CD4-positive, CD25-positive, alpha-beta regulatory T cell (primary cell): ENCODE measurements at regions not wholly inside any gene's neighbourhood (a gene's known extent, or its start where the extent isn't known, plus 50 kb on each side); places are given as distances from the start of the nearest gene placed in this dataset.

Source experiments
- ATAC-seq, 2 donors: fragments of 150-1000 bp; cut with Tn5 transposase; one replicate each; pipeline ENCODE4 v1.10.0; 2021; ENCODE audit warnings: low read depth in 2 of 2, moderate number of reproducible peaks in 2 of 2, moderate library complexity in 1 of 2
- DNase-seq, 3 donors: peaks; one replicate each; pipeline versions ENCODE4 v3.0.0 to v3.0.0-alpha.2; 2012 to 2022; ENCODE audit warnings: mixed read lengths in 1 of 3
- H3K27ac ChIP-seq: one replicate; pipeline ENCODE4 v1.7.0; 2013; ENCODE audit warnings: mild to moderate bottlenecking, low read length; ENCODE audit not compliant: insufficient read depth, poor library complexity, severe bottlenecking
- H3K27me3 ChIP-seq: one replicate; pipeline ENCODE4 v1.7.0; 2013; ENCODE audit warnings: low read length; ENCODE audit not compliant: control insufficient read depth, insufficient read depth
- H3K36me3 ChIP-seq: one replicate; pipeline ENCODE4 v1.7.0; 2013; ENCODE audit warnings: mild to moderate bottlenecking, low read length, moderate library complexity; ENCODE audit not compliant: control insufficient read depth, insufficient read depth
- H3K4me1 ChIP-seq: 2 replicates; pipeline ENCODE4 v1.7.0; 2013; ENCODE audit warnings: mild to moderate bottlenecking, low read length; ENCODE audit not compliant: insufficient read depth, control insufficient read depth, poor library complexity, severe bottlenecking
- H3K4me3 ChIP-seq: one replicate; pipeline ENCODE4 v1.7.0; 2013; ENCODE audit warnings: low read depth, mild to moderate bottlenecking, low read length, moderate library complexity
- H3K9me3 ChIP-seq, 2 experiments: 1 replicate in 1 of 2; 2 replicates in 1 of 2; pipeline ENCODE4 v1.7.0; 2013; ENCODE audit warnings: low read length in 2 of 2, mild to moderate bottlenecking in 1 of 2, moderate library complexity in 1 of 2; ENCODE audit not compliant: control insufficient read depth in 2 of 2
- H3K27ac Mint-ChIP-seq, 3 donors: one replicate each; pipeline ENCODE4 v1.8.0; 2020 to 2022; ENCODE audit warnings: mild to moderate bottlenecking in 3 of 3, mixed read lengths in 3 of 3, moderate library complexity in 2 of 3
- H3K27me3 Mint-ChIP-seq: one replicate; pipeline ENCODE4 v1.8.0; 2022; ENCODE audit warnings: mild to moderate bottlenecking, mixed read lengths
- H3K36me3 Mint-ChIP-seq: one replicate; pipeline ENCODE4 v1.8.0; 2020; ENCODE audit warnings: mixed read lengths
- H3K4me1 Mint-ChIP-seq, 4 donors: one replicate each; pipeline ENCODE4 v1.8.0; 2020 to 2022; ENCODE audit warnings: mixed read lengths in 4 of 4, mild to moderate bottlenecking in 1 of 4
- H3K4me3 Mint-ChIP-seq, 4 donors: one replicate each; pipeline ENCODE4 v1.8.0; 2020 to 2022; ENCODE audit warnings: mild to moderate bottlenecking in 4 of 4, mixed read lengths in 4 of 4, moderate library complexity in 3 of 4
- H3K9me3 Mint-ChIP-seq, 7 donors: one replicate each; pipeline ENCODE4 v1.8.0; 2020 to 2022; ENCODE audit warnings: mixed read lengths in 7 of 7, mild to moderate bottlenecking in 3 of 7, moderate library complexity in 2 of 7

DNA sequence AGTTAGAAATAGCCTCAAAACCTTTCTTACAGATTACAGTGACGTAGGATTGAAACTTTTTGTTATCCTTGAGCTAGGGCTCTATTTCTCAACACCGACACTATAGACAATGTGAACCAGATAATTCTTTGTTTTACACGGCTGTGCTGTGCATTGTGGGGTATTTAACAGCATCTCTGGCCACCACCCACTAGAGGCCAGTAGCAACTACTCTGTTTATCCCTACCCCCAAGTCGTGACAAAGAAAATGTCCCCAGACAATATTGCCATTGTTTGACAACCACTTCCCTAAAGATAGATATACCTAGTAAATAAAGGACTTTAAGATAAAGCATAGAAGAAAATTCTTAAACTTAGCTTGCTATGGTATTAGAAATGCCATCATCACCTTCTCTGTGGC is 359.6 kb downstream of the ARL4A start:
- Mint-ChIP-seq H3K4me1 (no peaks in the 10 kb centered on the region), H3K9me3 (no peaks in the 10 kb centered on the region), H3K27ac (no peak overlapping the region), H3K4me3 (no peak overlapping the region), H3K36me3 (no peaks in the 10 kb centered on the region), H3K27me3 (no peaks in the 10 kb centered on the region)
- Histone ChIP-seq H3K9me3 (no peaks in the 10 kb centered on the region), H3K27me3 (no peaks in the 10 kb centered on the region), H3K4me3 (no peak overlapping the region), H3K27ac (no peak overlapping the region), H3K36me3 (no peaks in the 10 kb centered on the region), H3K4me1 (no peaks in the 10 kb centered on the region)
- ATAC-seq (no peak), DNase-seq (no peak)

- DNase-seq (no peak), ATAC-seq (no peak)
- no peaks in the 10 kb centered on the region for H3K36me3 ChIP-seq
- H3K4me1 Mint-ChIP-seq, result no peaks in the 10 kb centered on the region
- H3K27ac ChIP-seq, result no peak overlapping the region
- no peaks in the 10 kb centered on the region for H3K9me3 ChIP-seq
- H3K36me3 Mint-ChIP-seq, result no peaks in the 10 kb centered on the region
- H3K27ac Mint-ChIP-seq, result no peak overlapping the region
- no peaks in the 10 kb centered on the region for H3K27me3 Mint-ChIP-seq
- no peak overlapping the region for H3K4me3 ChIP-seq
- no peaks in the 10 kb centered on the region for H3K27me3 ChIP-seq
- H3K4me3 Mint-ChIP-seq, result no peak overlapping the region
- no peaks in the 10 kb centered on the region for H3K9me3 Mint-ChIP-seq
- no peaks in the 10 kb centered on the region for H3K4me1 ChIP-seq
Observed at GRCh38 chr7:13049946-13050345, 362.5 kb downstream of the ARL4A start.

- Mint-ChIP-seq H3K27ac (no peak overlapping the region), H3K36me3 (no peaks in the 10 kb centered on the region), H3K4me3 (no peak overlapping the region), H3K4me1 (no peaks in the 10 kb centered on the region), H3K9me3 (no peaks in the 10 kb centered on the region), H3K27me3 (no peaks in the 10 kb centered on the region)
- H3K4me3 ChIP-seq, result no peak overlapping the region
- ATAC-seq, result no peak
- no peaks in the 10 kb centered on the region for H3K9me3 ChIP-seq
- H3K27ac ChIP-seq, result no peak overlapping the region
- no peaks in the 10 kb centered on the region for H3K36me3 ChIP-seq
- H3K4me1 ChIP-seq, result no peaks in the 10 kb centered on the region
- DNase-seq, result no peak
- no peaks in the 10 kb centered on the region for H3K27me3 ChIP-seq
Observed at GRCh38 chr7:13050703-13051102, 363.3 kb downstream of the ARL4A start.

- ATAC-seq (no peak), DNase-seq (no peak)
- peaks cover 8 to 12% (median 10%) of the 10 kb centered on the region in 4 donors for H3K4me1 Mint-ChIP-seq
- Histone ChIP-seq H3K4me1 (no peaks in the 10 kb centered on the region), H3K27me3 (no peaks in the 10 kb centered on the region), H3K4me3 (no peak overlapping the region), H3K9me3 (no peaks in the 10 kb centered on the region), H3K27ac (no peak overlapping the region), H3K36me3 (no peaks in the 10 kb centered on the region)
- peaks cover 0 to 3% (median 0%) of the 10 kb centered on the region in 7 donors for H3K9me3 Mint-ChIP-seq
- H3K36me3 Mint-ChIP-seq, result no peaks in the 10 kb centered on the region
- no peak overlapping the region for H3K27ac Mint-ChIP-seq
- peaks cover 6% of the 10 kb centered on the region for H3K27me3 Mint-ChIP-seq
- no peak overlapping the region for H3K4me3 Mint-ChIP-seq
Observed at GRCh38 chr7:13055732-13056368, 368.4 kb downstream of the ARL4A start.

DNA sequence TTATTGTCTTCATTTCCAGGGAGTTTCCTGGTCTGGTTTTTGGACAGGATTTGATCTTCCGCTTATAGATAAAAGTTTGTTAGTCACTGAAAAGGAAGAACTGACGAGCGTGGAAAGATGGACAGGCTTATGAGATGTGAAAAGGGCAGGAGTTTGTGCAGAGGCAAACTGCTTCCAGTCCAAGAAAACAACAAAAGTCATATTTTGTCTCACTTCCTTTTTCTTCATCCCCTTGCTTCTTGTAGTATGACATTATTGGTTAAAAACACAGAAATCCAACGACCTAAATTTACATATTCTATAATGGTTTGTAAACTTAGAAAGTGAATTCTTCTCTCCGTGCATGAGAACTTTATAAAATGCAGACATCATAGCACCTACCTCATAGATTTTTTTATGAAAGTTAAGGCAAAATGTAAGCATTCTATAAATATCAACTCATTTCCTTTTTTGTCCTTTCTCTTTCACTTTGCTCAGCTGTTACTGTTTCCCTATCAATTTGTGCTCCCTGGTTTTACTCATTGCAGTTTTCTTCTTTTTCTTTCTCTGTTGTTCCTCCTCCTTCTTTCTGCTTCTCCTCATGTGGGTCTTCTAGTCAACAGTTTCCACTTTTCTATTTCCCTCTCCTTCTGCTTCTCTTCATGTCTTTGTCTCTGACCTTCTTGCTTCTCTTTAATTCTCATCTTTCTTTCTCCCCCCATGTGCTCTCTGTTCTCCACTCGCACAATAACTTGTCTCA is 370.2 kb downstream of the ARL4A start:
- no peaks in the 10 kb centered on the region for H3K4me1 ChIP-seq
- Mint-ChIP-seq H3K27ac (peak overlapping the region; percentile 5 to 49 (median 14)), H3K4me1 (peaks cover 8 to 12% (median 10%) of the 10 kb centered on the region in 4 donors), H3K9me3 (peaks cover 0 to 3% (median 0%) of the 10 kb centered on the region in 7 donors), H3K27me3 (peaks cover 6% of the 10 kb centered on the region), H3K4me3 (peak overlapping the region in 3 of 4 donors; percentile 2 to 32 (median 13)), H3K36me3 (no peaks in the 10 kb centered on the region)
- DNase-seq (peak in 1 of 3 donors; percentile 24), ATAC-seq (no peak)
- H3K27ac ChIP-seq, result no peak overlapping the region
- peak overlapping the region; percentile 49 for H3K4me3 ChIP-seq
- H3K27me3 ChIP-seq, result no peaks in the 10 kb centered on the region
- no peaks in the 10 kb centered on the region for H3K9me3 ChIP-seq
- no peaks in the 10 kb centered on the region for H3K36me3 ChIP-seq

DNA sequence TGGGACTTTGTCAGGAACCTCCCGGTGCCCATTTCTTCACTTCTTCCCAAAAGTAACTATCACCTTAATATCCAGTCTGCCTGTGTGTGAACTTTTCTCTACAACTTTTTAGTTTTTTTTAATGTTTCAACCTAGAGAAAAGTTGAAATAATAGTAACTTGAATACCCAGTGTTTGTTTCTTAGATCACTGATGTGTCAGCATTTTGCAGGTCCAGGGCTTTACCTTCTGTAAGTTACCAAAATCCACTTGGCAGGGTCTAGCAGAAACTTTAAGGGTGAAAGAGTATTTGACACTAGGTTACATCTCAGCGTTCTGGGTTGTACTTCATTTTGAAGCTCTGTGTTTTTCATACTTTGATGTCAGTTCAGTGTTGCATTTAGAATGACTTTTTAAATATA is 372.7 kb downstream of the ARL4A start:
- Mint-ChIP-seq H3K27ac (no peak overlapping the region), H3K36me3 (no peaks in the 10 kb centered on the region), H3K9me3 (peaks cover 0 to 3% (median 0%) of the 10 kb centered on the region in 7 donors), H3K4me1 (peaks cover 8 to 12% (median 10%) of the 10 kb centered on the region in 4 donors), H3K27me3 (peaks cover 10% of the 10 kb centered on the region), H3K4me3 (no peak overlapping the region)
- no peaks in the 10 kb centered on the region for H3K4me1 ChIP-seq
- H3K9me3 ChIP-seq, result no peaks in the 10 kb centered on the region
- H3K36me3 ChIP-seq, result no peaks in the 10 kb centered on the region
- no peak for DNase-seq
- no peaks in the 10 kb centered on the region for H3K27me3 ChIP-seq
- H3K4me3 ChIP-seq, result no peak overlapping the region
- no peak overlapping the region for H3K27ac ChIP-seq
- no peak for ATAC-seq

GRCh38 chr7:13061115-13061514 is 373.7 kb downstream of the ARL4A start:
- Histone ChIP-seq H3K9me3 (no peaks in the 10 kb centered on the region), H3K27ac (no peak overlapping the region), H3K4me1 (no peaks in the 10 kb centered on the region), H3K4me3 (no peak overlapping the region), H3K36me3 (no peaks in the 10 kb centered on the region), H3K27me3 (no peaks in the 10 kb centered on the region)
- peaks cover 10% of the 10 kb centered on the region for H3K27me3 Mint-ChIP-seq
- DNase-seq (no peak), ATAC-seq (no peak)
- H3K9me3 Mint-ChIP-seq, result peaks cover 0 to 3% (median 0%) of the 10 kb centered on the region in 7 donors
- peaks cover 8 to 11% (median 10%) of the 10 kb centered on the region in 4 donors for H3K4me1 Mint-ChIP-seq
- no peak overlapping the region for H3K27ac Mint-ChIP-seq
- no peak overlapping the region for H3K4me3 Mint-ChIP-seq
- H3K36me3 Mint-ChIP-seq, result no peaks in the 10 kb centered on the region

- Histone ChIP-seq H3K36me3 (no peaks in the 10 kb centered on the region), H3K4me3 (no peak overlapping the region), H3K27me3 (no peaks in the 10 kb centered on the region), H3K27ac (no peak overlapping the region), H3K9me3 (no peaks in the 10 kb centered on the region), H3K4me1 (no peaks in the 10 kb centered on the region)
- DNase-seq (no peak), ATAC-seq (no peak)
- Mint-ChIP-seq H3K4me3 (no peak overlapping the region), H3K9me3 (no peaks in the 10 kb centered on the region), H3K27ac (no peak overlapping the region), H3K27me3 (peaks cover 10% of the 10 kb centered on the region), H3K36me3 (no peaks in the 10 kb centered on the region), H3K4me1 (peaks cover 4 to 6% (median 5%) of the 10 kb centered on the region in 4 donors)
Observed at GRCh38 chr7:13062631-13063030, 375.2 kb downstream of the ARL4A start.
